Omental fat pad (tissue), 3 donors: ENCODE measurements at regions not wholly inside any gene's neighbourhood (a gene's known extent, or its start where the extent isn't known, plus 50 kb on each side); places are given as distances from the start of the nearest gene placed in this dataset.

Source experiments
- ATAC-seq: fragments of 150-250 bp; one replicate; pipeline ENCODE4 v1.9.1; 2016; ENCODE audit warnings: mild to moderate bottlenecking, moderate library complexity; ENCODE audit not compliant: low FRiP score
- DNase-seq: peaks from one replicate; pipeline ENCODE4 v3.0.0-alpha.2; 2019; ENCODE audit warnings: low spot score
- CTCF ChIP-seq, 3 donors: fragments of 450-650 bp; IDR thresholded peaks; one replicate each; pipeline ENCODE4 v1.5.1; 2016 to 2017; ENCODE audit warnings: antibody characterized with exemption in 3 of 3, mild to moderate bottlenecking in 3 of 3, moderate library complexity in 2 of 3

GRCh38 chr4:106690487-106690886 is 321.9 kb upstream of the GIMD1 start:
- no peak for DNase-seq
- no peak for ATAC-seq
- TF ChIP-seq CTCF (IDR thresholded peaks at IDR 0.05) = no peak

DNA sequence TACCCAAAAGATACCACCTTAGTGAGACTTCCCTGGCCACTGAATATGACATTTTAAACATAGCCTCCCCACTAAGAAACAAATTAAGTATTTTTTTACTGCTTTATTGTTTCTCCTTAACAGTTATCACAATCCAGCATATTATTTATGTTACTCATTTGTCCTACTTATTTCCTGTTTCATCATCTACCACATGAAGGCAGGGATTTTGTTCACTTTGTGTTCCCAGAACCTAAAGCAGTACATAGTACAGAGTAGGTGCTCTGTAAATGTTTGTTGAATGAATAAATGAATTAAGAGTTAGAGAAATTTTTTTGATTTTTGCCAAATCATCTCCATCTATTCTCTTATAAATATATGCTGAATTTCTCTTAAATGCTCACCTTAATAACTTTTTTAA is 318.4 kb upstream of the GIMD1 start:
- DNase-seq = no peak
- TF ChIP-seq CTCF (IDR thresholded peaks at IDR 0.05) = no peak
- ATAC-seq = no peak

GRCh38 chr4:106681381-106681921 is 312.9 kb upstream of the GIMD1 start:
- TF ChIP-seq CTCF (IDR thresholded peaks at IDR 0.05) = no peak
- ATAC-seq = no peak

GRCh38 chr4:106679063-106679462 is 310.5 kb upstream of the GIMD1 start:
- TF ChIP-seq CTCF (IDR thresholded peaks at IDR 0.05) = no peak
- ATAC-seq (no peak), DNase-seq (no peak)

More at GRCh38 chr4:106681381-106681921, 312.9 kb upstream of the GIMD1 start:
- no peak for DNase-seq

DNA sequence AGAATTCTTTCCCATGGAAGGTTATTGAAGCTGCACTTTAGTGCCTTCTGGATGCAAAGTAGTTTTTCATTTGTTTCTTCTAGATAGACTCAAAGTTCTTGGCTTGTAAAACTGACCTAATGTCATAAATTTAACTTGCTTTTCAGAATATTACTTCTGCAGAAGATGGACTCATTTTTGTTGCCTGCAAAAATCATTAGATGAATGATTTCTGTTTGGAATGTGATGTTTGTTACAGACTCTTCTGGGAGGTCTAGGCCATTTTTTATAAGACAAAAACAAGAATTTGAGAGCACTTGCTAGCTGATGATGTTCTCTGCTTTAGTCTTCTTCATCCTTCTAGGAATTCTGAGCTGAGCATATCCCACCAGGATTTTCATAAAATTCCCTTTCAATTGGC is 308.6 kb upstream of the GIMD1 start:
- ATAC-seq (no peak), DNase-seq (no peak)
- TF ChIP-seq CTCF (IDR thresholded peaks at IDR 0.05) = no peak

DNA sequence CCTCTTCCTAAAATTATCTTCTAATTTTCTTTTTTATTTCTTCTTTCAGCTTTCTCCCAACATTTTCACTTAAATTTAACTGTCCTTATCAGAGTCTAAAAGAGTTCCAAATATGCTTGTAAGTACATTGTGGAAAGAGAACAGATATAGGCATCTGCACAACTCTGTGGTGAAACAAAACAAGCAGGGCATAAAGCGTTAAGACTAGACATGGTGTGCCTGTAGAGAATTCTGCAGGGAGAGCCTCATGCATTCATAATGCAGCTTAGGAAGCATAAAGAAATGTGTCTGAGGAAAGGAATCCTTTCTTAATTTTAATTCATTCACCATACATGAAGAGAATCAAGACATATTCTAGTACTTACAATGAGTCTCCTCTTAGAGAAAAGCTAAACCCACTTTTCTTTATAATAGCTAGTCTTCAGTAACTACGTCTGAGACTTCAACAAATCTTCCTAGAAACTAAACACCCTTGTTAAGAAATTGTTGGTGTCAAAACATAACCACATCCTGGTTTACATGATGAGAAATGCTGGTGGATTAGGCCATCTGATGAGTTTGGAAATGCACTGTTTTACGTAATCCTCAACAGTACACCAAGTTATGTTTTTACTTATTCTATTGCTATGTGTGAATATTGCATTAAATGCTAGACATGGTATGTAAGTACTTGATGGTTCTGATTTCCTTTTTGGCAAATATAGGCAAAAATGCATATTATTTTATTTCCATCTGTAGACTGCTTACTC is 307.8 kb upstream of the GIMD1 start:
- DNase-seq (no peak), ATAC-seq (no peak)
- no peak for TF ChIP-seq CTCF (IDR thresholded peaks at IDR 0.05)

DNA sequence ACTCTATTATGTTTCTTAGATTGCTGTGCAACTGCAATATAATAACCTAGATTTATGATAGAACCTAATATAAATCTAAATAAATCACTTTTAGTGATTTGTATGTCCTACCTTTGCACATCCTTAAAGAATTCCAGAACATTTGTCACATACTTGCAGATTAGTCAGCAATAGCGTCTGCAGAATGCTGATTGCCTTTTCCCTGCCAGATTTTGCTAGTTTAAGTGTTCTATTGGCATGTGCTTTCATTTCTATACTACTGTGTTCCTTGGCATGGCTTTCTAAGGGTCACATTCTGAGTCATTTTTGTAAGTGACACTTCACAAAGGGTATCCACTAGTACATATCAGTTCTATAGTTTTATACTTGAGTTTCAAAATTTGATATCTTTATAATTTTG is 303.1 kb upstream of the GIMD1 start:
- ATAC-seq (no peak), DNase-seq (no peak)
- no peak for TF ChIP-seq CTCF (IDR thresholded peaks at IDR 0.05)
